ENCODE measurements at regions not wholly inside any gene's neighbourhood (a gene's known extent, or its start where the extent isn't known, plus 50 kb on each side); places are given as distances from the start of the nearest gene placed in this dataset.

GRCh38 chr12:83317595-83317994 lies 630.9 kb downstream of the TMTC2 start:
- Histone ChIP-seq H3K27ac (no peak overlapping the region), H3K4me2 (no peak overlapping the region), H3K4me3 (no peak overlapping the region), H3K4me1 (no peaks in the 10 kb centered on the region), H3K9me3 (no peaks in the 10 kb centered on the region; the same call in 2 of the 3 replicates)
- ChIA-PET CTCF (no interaction called here), POLR2A (no interaction called here)
- 47% methylated on average over 3 of the region's 3 CpGs for WGBS (ENCODE audit: missing lambda C conversion rate)
- ATAC-seq (no peak), DNase-seq (ENCODE audit: low read depth in 1 of 2, low spot score in 1 of 2) (no peak), FAIRE-seq (no peak)
- TF ChIP-seq HMGXB4 (CRISPR knock-in tag; IDR thresholded peaks at IDR 0.05; ENCODE audit: borderline replicate concordance): no peak
- no peak for TF ChIP-seq KDM1A (IDR thresholded peaks at IDR 0.05; ENCODE audit: low read depth)
- no peak for TF ChIP-seq NR3C1 (IDR thresholded peaks at IDR 0.05)
- TF ChIP-seq ESRRA (IDR thresholded peaks at IDR 0.05; ENCODE audit: borderline replicate concordance, low read length): no peak
- no peak for TF ChIP-seq SMC3 (IDR thresholded peaks at IDR 0.05)
- TF ChIP-seq FOSB (CRISPR knock-in tag; IDR thresholded peaks at IDR 0.05): no peak
- TF ChIP-seq CHD4 (IDR thresholded peaks at IDR 0.05; ENCODE audit: borderline replicate concordance): no peak

GRCh38 chr12:83313827-83314226 lies 627.1 kb downstream of the TMTC2 start:
- TF ChIP-seq MAX (IDR thresholded peaks at IDR 0.05) (no peak), PHF8 (IDR thresholded peaks at IDR 0.05; ENCODE audit: borderline replicate concordance, low read depth) (no peak)
- ChIA-PET POLR2A (no interaction called here), CTCF (no interaction called here)
- FAIRE-seq (no peak), DNase-seq (ENCODE audit: low read depth in 1 of 2, low spot score in 1 of 2) (no peak), ATAC-seq (no peak)
- Histone ChIP-seq H3K9me3 (no peaks in the 10 kb centered on the region), H3K4me3 (no peak overlapping the region), H3K27ac (no peak overlapping the region), H3K4me2 (no peak overlapping the region), H3K4me1 (no peaks in the 10 kb centered on the region)

- FAIRE-seq (no peak), DNase-seq (ENCODE audit: low read depth in 1 of 2, low spot score in 1 of 2) (no peak), ATAC-seq (no peak)
- Histone ChIP-seq H3K4me1 (no peaks in the 10 kb centered on the region), H3K4me3 (no peak overlapping the region), H3K4me2 (no peak overlapping the region), H3K27ac (no peak overlapping the region), H3K9me3 (no peaks in the 10 kb centered on the region)
- TF ChIP-seq BHLHE40 (IDR thresholded peaks at IDR 0.05; ENCODE audit: low read depth, low read length) (no peak), CBX2 (IDR thresholded peaks at IDR 0.05; ENCODE audit: borderline replicate concordance, low read depth) (no peak), REST (IDR thresholded peaks at IDR 0.05) (no peak), SMC3 (IDR thresholded peaks at IDR 0.05) (no peak), RCOR1 (IDR thresholded peaks at IDR 0.05; ENCODE audit: low read depth, low read length) (no peak), HDAC2 (IDR thresholded peaks at IDR 0.05) (no peak), USF2 (IDR thresholded peaks at IDR 0.05) (no peak), RNF2 (IDR thresholded peaks at IDR 0.05; ENCODE audit: borderline replicate concordance, low read depth) (no peak), ATOH8 (CRISPR knock-in tag; IDR thresholded peaks at IDR 0.05; ENCODE audit: low read depth) (no peak), GATA3 (IDR thresholded peaks at IDR 0.05; ENCODE audit: borderline replicate concordance) (no peak), JUN (IDR thresholded peaks at IDR 0.05) (no peak), HES2 (IDR thresholded peaks at IDR 0.05) (no peak), EHF (CRISPR knock-in tag; IDR thresholded peaks at IDR 0.05) (no peak), MYC (IDR thresholded peaks at IDR 0.05; ENCODE audit: borderline replicate concordance, low read length) (no peak)
- 14% methylated on average over 2 of the region's 2 CpGs for WGBS (ENCODE audit: missing lambda C conversion rate)
- ChIA-PET POLR2A (no interaction called here), CTCF (no interaction called here)
Observed at GRCh38 chr12:83313322-83313721, 626.6 kb downstream of the TMTC2 start.

All from A549 (cell line).